CD4-positive, alpha-beta T cell (primary cell): ENCODE measurements at regions not wholly inside any gene's neighbourhood (a gene's known extent, or its start where the extent isn't known, plus 50 kb on each side); places are given as distances from the start of the nearest gene placed in this dataset.
A peak's percentile ranks its signal among the peaks of the same experiment; 100 is the strongest.

ENCODE experiments used
- ATAC-seq: fragments of 200-7000 bp; cut with Tn5 transposase; one replicate; pipeline ENCODE4 v1.10.0; 2022; ENCODE audit warnings: mild to moderate bottlenecking; ENCODE audit not compliant: poor library complexity
- CTCF ChIA-PET: fragments of 350-600 bp; sonication (Branson Sonifier 250); formaldehyde crosslinking; loops from one replicate; lab custom pipeline; 2021; ENCODE audit warnings: antibody characterized with exemption, inconsistent platforms; lab: Charles Lee
- POLR2A ChIA-PET: fragments of 350-600 bp; sonication (Branson Sonifier 250); formaldehyde crosslinking; loops from one replicate; lab custom pipeline; 2021; ENCODE audit warnings: antibody characterized with exemption, inconsistent platforms; lab: Charles Lee
- DNase-seq, 14 experiments: peaks; one replicate each; pipeline ENCODE4 v3.0.0-alpha.2; 2013 to 2020; ENCODE audit warnings: mixed read lengths in 2 of 14
- H3K27ac ChIP-seq, 2 donors: one replicate each; pipeline versions ENCODE4 v1.5.1 to v1.7.0; 2013; ENCODE audit warnings: low read length in 2 of 2, low read depth in 1 of 2, mild to moderate bottlenecking in 1 of 2
- H3K27me3 ChIP-seq, 2 experiments: 1 replicate in 1 of 2; 2 replicates in 1 of 2; pipeline versions ENCODE4 v1.6.1 to v1.7.0; 2013; ENCODE audit warnings: low read length in 2 of 2, control low read depth in 1 of 2, mild to moderate bottlenecking in 1 of 2, moderate library complexity in 1 of 2; ENCODE audit not compliant: insufficient read depth in 2 of 2, control insufficient read depth in 1 of 2
- H3K36me3 ChIP-seq: one replicate; pipeline ENCODE4 v1.6.1; 2013; ENCODE audit warnings: low read length, control low read depth; ENCODE audit not compliant: insufficient read depth
- H3K4me1 ChIP-seq: one replicate; pipeline ENCODE4 v1.6.1; 2013; ENCODE audit warnings: low read length, control low read depth; ENCODE audit not compliant: insufficient read depth
- H3K4me3 ChIP-seq: one replicate; pipeline ENCODE4 v1.5.1; 2013; ENCODE audit warnings: mild to moderate bottlenecking, low read length, moderate library complexity
- H3K9me3 ChIP-seq, 2 experiments: 1 replicate in 1 of 2; 2 replicates in 1 of 2; pipeline versions ENCODE4 v1.6.1 to v1.7.0; 2013; ENCODE audit warnings: low read length in 2 of 2, mild to moderate bottlenecking in 2 of 2, control low read depth in 1 of 2, moderate library complexity in 1 of 2; ENCODE audit not compliant: control insufficient read depth in 1 of 2, insufficient read depth in 1 of 2
- H3K27ac Mint-ChIP-seq: one replicate; pipeline ENCODE4 v1.8.0; 2020; ENCODE audit warnings: mixed read lengths
- H3K27me3 Mint-ChIP-seq: one replicate; pipeline ENCODE4 v1.8.0; 2021; ENCODE audit warnings: mixed read lengths
- H3K36me3 Mint-ChIP-seq: one replicate; pipeline ENCODE4 v1.8.0; 2021; ENCODE audit warnings: low read depth, mixed read lengths
- H3K4me1 Mint-ChIP-seq: one replicate; pipeline ENCODE4 v1.8.0; 2021; ENCODE audit warnings: low read depth, mixed read lengths
- H3K4me3 Mint-ChIP-seq: one replicate; pipeline ENCODE4 v1.8.0; 2020; ENCODE audit warnings: mild to moderate bottlenecking, mixed read lengths
- H3K9me3 Mint-ChIP-seq: one replicate; pipeline ENCODE4 v1.8.0; 2020; ENCODE audit warnings: mixed read lengths
- intact Hi-C, 2 experiments: fragments of 100-400 bp; cut with DNase I in 1 of 2; cut with micrococcal nuclease in 1 of 2; formaldehyde crosslinking; loops; one replicate each; pipeline versions ENCODE4 v1.15.1 to v1.9.0; 2023 to 2025; cut with DNase I, micrococcal nuclease
- TF ChIP-seq, protein P1 (sequence below): fragments of 200-600 bp; IDR thresholded peaks from one replicate; pipeline ENCODE4 v1.8.0; 2022; ENCODE audit warnings: antibody characterized with exemption, mild to moderate bottlenecking

- no peak for DNase-seq
- Mint-ChIP-seq H3K36me3 (no peaks in the 10 kb centered on the region), H3K9me3 (no peaks in the 10 kb centered on the region), H3K27me3 (peaks cover 19% of the 10 kb centered on the region), H3K27ac (no peak overlapping the region), H3K4me3 (no peak overlapping the region), H3K4me1 (peaks cover 14% of the 10 kb centered on the region)
- H3K9me3 ChIP-seq, result no peaks in the 10 kb centered on the region
- POLR2A ChIA-PET, result no interaction called here
- peaks cover 0 to 3% of the 10 kb centered on the region in 2 experiments for H3K27me3 ChIP-seq
- TF ChIP-seq, protein P1, sequence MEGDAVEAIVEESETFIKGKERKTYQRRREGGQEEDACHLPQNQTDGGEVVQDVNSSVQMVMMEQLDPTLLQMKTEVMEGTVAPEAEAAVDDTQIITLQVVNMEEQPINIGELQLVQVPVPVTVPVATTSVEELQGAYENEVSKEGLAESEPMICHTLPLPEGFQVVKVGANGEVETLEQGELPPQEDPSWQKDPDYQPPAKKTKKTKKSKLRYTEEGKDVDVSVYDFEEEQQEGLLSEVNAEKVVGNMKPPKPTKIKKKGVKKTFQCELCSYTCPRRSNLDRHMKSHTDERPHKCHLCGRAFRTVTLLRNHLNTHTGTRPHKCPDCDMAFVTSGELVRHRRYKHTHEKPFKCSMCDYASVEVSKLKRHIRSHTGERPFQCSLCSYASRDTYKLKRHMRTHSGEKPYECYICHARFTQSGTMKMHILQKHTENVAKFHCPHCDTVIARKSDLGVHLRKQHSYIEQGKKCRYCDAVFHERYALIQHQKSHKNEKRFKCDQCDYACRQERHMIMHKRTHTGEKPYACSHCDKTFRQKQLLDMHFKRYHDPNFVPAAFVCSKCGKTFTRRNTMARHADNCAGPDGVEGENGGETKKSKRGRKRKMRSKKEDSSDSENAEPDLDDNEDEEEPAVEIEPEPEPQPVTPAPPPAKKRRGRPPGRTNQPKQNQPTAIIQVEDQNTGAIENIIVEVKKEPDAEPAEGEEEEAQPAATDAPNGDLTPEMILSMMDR, result no peak
- H3K4me1 ChIP-seq, result peaks cover 7% of the 10 kb centered on the region
- intact Hi-C loops, result loop anchor here (5.0 to 10.0 kb wide), 3 partner anchors 183 to 320 kb away; no protein-coding TSS in a partner anchor
- H3K4me3 ChIP-seq, result no peak overlapping the region
- H3K36me3 ChIP-seq, result no peaks in the 10 kb centered on the region
- CTCF ChIA-PET, result no interaction called here
- no peak for ATAC-seq
- no peak overlapping the region for H3K27ac ChIP-seq
Measured at GRCh38 chr21:33124889-33125288, 54.9 kb downstream of the OLIG1 start.

GRCh38 chr21:33125680-33126375, 55.9 kb downstream of the OLIG1 start:
- intact Hi-C loops, result loop anchor here (2.0 to 10.0 kb wide), 6 partner anchors 71 to 319 kb away; no protein-coding TSS in a partner anchor
- TF ChIP-seq, protein P1, result no peak
- DNase-seq (no peak), ATAC-seq (no peak)
- no peak overlapping the region for H3K27ac ChIP-seq
- H3K36me3 ChIP-seq, result no peaks in the 10 kb centered on the region
- ChIA-PET CTCF (no interaction called here), POLR2A (no interaction called here)
- peaks cover 7% of the 10 kb centered on the region for H3K4me1 ChIP-seq
- Mint-ChIP-seq H3K27ac (no peak overlapping the region), H3K36me3 (no peaks in the 10 kb centered on the region), H3K4me3 (no peak overlapping the region), H3K9me3 (no peaks in the 10 kb centered on the region), H3K27me3 (peaks cover 25% of the 10 kb centered on the region), H3K4me1 (peaks cover 14% of the 10 kb centered on the region)
- peaks cover 0 to 3% of the 10 kb centered on the region in 2 experiments for H3K27me3 ChIP-seq
- no peaks in the 10 kb centered on the region for H3K9me3 ChIP-seq
- H3K4me3 ChIP-seq, result no peak overlapping the region

GRCh38 chr21:33126569-33126968, 56.6 kb downstream of the OLIG1 start:
- TF ChIP-seq, protein P1, result no peak
- Mint-ChIP-seq H3K4me1 (peaks cover 14% of the 10 kb centered on the region), H3K27ac (no peak overlapping the region), H3K4me3 (peak overlapping the region; percentile 77), H3K27me3 (peaks cover 26% of the 10 kb centered on the region), H3K9me3 (no peaks in the 10 kb centered on the region), H3K36me3 (no peaks in the 10 kb centered on the region)
- H3K4me1 ChIP-seq, result peaks cover 7% of the 10 kb centered on the region
- H3K9me3 ChIP-seq, result no peaks in the 10 kb centered on the region
- H3K36me3 ChIP-seq, result no peaks in the 10 kb centered on the region
- no peak overlapping the region for H3K27ac ChIP-seq
- no peak overlapping the region for H3K4me3 ChIP-seq
- CTCF ChIA-PET, result interaction anchor here (1.0 to 1.6 kb wide), 3 partner anchors 35 to 186 kb away, joined by 3 to 5 read pairs (median 5); no protein-coding TSS in a partner anchor
- intact Hi-C loops, result loop anchor here (2.0 to 10.0 kb wide), 6 partner anchors 70 to 318 kb away; no protein-coding TSS in a partner anchor
- POLR2A ChIA-PET, result interaction anchor here (1.1 kb wide), 1 partner anchor 319 kb away, joined by 3 read pairs; no protein-coding TSS in a partner anchor
- peaks cover 0 to 3% of the 10 kb centered on the region in 2 experiments for H3K27me3 ChIP-seq
- DNase-seq (no peak), ATAC-seq (no peak)
